Stromal cell of bone marrow (primary cell): ENCODE measurements at regions not wholly inside any gene's neighbourhood (a gene's known extent, or its start where the extent isn't known, plus 50 kb on each side); places are given as distances from the start of the nearest gene placed in this dataset.
"Not testable (repeated sequence)": the region's sequence is repeated elsewhere in the genome, so short reads cannot be mapped to it uniquely, and the experiment has no call there.

Experiments used
- DNase-seq: peaks from one replicate; pipeline ENCODE4 v3.0.0-alpha.2; 2012; ENCODE audit warnings: low read depth

DNA sequence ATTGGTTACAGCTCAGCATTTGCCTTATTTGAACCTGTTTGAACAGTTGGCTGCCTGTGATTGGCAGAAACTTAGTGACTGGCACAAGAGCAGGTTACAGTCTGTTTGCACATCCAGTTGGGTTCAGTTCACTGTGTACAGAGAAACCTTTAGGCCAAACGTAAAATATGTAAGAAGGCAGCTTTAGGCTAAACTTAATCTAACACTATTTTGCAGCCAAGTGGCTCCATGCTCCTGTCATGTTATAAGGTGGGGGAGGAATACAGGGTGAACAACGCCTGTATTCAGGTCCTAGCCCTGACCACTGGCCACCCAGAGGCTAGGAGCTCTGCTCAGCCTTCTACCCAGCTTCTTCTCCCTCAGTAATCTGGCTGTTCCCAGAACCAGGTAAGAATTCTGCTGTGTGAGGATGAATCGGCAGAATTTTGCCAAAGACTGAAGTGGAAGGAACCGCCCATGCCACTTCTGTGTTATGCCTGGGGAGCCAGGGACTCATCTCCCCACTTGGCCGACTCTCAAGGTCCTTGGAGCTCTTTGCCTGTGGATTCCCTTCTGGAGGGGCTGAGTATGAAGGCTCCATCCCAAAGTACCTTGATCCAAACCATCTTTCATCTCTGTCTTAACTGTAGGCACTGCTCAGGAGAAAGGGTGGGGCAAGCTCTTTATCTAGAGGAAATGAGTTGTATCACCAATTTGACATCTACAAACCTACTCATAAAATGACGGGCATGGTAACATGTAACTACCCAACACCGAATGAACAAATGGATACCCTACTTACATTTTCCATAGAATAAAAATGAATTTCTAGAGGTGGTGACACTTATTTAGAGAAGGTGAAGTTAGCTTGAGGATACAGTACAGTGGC is 164.4 kb upstream of the NAMPT start:
- DNase-seq, result no peak

DNA sequence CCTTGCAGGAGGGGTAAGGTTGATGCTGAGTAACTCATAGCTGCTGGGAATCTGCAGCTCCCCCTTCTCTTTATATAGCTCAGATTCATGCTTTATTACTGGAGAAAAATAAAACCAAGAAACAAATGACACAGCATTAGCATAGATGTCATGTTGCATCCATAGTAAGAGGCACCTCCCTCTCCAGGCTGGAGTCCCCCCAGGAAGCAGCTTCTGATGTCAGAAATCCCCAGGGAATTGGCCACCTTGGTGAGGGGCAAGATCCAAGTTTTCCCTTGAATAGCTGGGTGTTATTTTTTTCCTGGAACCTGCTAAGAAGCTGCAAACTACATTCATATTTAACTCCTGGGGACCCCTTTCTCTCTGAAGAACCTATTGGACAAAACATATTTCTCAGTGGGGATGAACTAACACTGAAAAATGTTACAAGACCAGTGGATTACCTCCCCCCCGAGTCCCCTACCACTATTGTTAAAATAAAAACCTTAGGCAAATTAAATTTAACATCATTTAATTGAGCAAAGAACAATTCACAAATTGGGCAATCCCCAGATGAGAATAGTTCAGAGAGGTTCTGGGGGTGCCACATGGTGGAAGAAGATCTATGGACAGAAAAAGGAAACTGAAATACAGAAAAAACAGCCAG is 163.7 kb upstream of the NAMPT start:
- no peak for DNase-seq

DNA sequence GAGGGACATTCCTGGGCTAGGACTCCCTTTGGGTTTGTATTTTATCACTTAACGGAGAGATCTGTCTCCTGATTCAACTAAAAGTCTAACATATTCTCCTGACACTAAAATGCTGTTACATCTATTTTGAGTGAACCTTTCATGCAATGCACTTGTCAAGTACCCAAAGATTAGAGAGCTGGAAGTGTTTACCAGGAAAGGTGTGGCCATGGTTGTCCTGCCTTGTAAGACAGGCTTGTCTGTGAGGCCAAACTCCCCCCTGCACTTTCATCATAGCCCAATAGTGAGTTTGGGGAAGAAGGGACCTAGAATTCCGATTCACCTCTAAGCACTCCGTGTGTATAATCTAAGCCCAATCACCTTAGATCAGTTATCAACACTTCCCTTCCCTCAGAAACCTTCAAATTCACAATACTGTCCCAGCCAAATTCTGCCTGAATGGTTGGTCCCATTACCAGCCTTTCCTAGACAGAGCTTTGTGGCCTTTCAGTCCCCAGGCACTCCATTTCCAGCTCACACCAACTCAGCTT is 162.6 kb upstream of the NAMPT start:
- DNase-seq, result no peak

DNA sequence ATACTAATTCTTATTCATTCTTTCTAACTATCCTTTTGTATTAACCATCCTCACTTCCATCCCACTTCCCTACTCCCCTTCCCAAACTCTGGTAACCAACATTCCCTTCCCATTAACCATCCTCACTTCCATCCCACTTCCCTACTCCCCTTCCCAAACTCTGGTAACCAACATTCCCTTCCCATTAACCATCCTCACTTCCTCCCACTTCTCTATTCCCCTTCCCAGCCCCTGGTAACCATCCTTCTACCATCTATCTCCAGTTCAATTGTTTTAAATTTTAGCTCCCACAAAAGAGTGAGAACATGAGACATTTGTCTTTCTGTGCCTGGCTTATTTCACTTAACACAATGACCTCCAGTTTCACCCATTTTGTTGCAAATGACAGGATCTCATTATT is 160.6 kb upstream of the NAMPT start:
- not testable (repeated sequence) for DNase-seq

DNA sequence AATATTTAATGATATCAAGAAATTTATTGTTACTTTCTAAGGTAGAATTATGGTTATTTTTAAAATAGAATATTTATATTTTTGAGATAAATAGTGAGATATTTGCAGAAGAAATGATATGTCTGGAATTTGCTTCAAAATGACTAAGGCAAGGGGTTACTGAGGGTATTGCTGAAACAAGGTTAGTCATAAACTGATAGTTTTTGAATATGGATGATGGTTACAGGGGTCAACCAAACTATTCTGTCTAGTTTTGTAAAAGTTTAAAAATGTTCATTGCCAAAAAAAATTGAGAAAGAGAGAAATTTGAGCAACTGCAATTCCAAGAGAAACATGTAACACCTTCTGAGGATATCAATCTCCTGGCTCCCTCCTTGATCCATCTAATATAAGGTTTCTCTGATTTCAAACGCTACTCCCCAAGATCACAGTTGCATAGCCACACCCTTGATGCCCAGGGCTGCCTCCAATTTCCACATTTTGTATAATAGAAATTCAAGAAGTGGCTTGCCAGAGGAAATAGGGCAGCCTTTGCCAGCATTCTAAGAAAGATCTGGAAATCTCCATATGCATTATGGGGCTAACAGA is 159.4 kb upstream of the NAMPT start:
- DNase-seq, result no peak

DNA sequence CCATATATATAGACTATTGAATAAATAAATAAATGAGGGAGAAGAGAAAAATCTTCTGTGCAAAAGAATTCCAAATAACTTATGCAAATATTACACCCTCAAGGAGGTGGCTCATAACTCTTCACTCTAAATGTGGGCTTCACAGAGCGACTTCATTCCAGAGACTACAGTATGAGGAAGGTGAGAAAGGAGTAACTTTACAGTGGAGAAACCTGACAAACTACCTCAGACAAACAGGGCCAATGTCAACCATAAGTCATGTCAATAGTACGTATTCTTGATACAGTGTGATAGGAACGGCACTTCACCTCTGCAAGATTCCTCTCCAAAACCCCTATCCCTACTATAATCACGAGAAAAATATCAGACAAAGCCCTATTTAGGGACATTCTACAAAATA is 158.4 kb upstream of the NAMPT start:
- DNase-seq, result no peak

DNA sequence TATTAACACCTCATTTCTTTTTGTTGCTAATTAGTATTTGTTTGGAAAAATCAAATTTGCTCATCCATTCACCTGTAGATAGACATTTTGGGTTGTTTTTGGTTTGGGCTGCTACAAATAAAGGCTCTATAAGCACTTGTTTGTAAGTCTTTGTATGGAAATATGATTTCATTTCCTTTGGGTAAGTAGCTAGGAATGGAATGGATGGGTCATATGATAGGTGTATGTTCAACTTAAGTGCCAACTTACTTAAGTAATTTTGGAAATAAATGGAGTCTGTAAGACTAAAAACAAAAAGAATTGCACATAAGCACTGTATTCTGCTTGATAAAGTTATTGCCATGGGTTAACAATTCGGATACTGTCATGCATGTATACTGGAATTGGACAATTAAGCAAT is 157.7 kb upstream of the NAMPT start:
- no peak for DNase-seq

DNA sequence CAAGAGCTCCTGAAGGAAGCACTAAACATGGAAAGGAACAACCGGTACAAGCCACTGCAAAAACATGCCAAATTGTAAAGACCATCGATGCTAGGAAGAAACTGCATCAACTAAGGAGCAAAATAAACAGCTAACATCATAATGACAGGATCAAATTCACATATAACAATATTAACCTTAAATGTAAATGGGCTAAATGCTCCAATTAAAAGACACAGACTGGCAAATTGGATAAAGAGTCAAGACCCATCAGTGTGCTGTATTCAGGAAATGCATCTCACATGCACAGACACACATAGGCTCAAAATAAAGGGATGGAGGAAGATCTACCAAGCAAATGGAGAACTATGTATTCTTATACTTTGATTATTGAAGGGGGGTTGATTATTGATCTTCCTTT is 156.6 kb upstream of the NAMPT start:
- not testable (repeated sequence) for DNase-seq

DNA sequence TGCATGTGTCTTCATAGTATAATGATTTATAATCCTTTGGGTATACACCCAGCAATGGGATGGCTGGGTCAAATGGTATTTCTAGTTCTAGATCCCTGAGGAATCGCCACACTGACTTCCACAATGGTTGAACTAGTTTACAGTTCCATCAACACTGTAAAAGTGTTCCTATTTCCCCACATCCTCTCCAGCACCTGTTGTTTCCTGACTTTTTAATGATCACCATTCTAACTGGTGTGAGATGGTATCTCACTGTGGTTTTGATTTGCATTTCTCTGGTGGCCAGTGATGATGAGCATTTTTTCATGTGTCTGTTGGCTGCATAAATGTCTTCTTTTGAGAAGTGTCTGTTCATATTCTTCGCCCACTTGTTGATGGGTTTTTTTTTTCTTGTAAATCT is 152.2 kb upstream of the NAMPT start:
- DNase-seq, result not testable (repeated sequence)

DNA sequence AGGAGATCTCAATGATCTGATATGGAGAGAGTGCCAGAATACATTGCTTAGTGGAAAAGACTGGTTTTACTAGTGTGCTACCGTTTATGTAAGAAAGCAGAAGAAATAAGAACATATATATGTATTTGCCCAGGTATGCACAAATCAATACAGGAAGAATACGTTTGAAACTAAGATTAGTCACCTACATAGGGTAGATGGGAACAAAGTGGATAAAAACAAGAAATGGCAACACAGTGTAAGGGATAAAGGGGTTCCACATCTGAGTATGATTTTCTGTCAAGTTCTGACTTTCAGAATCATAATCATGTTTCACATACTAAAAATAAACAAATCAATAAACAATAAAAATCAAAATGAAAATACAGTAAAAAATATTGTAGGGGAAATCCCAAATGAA is 148.6 kb upstream of the NAMPT start:
- no peak for DNase-seq

DNA sequence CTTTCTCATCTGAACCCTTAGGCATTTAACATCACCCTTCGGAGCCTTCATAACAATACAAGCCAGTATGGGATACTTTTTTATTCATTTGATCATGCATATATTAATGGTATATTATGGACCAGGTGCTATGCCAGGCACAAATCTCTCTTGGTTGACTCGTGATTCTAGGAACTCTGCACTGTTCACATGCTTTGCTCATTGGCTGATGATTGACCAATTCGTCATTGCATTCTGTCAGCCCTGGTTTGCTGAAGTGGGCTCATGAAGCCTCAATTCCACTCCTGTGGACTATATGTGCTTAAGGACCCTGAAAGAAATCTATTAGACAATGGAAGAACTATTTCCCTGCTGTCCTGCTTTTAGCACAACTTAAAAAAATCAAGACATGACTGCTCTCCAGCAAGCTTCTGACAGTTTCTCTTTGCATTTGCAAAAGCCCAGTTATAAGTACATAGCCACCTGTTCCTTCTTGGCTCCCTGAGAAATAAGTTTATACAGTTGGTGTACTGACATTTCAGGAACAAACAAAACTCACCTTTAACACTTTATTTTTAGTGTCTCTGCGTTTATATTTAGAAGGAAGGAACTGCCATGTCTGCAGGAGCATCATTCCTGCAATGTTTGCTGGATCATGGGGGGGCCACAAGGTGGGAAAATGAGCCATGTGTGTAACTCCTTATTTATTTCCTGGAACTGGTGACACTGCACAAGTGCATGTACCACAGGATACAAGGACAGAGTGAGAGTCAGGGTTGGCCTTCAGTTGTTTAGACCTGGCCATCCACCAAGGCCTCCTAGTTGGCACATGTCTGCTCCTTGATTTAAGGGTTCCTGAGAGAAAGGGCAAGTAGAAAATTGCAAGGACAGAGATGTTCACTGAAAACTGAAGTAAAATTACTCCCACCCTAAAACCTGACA is 146.0 kb upstream of the NAMPT start:
- DNase-seq, result no peak

DNA sequence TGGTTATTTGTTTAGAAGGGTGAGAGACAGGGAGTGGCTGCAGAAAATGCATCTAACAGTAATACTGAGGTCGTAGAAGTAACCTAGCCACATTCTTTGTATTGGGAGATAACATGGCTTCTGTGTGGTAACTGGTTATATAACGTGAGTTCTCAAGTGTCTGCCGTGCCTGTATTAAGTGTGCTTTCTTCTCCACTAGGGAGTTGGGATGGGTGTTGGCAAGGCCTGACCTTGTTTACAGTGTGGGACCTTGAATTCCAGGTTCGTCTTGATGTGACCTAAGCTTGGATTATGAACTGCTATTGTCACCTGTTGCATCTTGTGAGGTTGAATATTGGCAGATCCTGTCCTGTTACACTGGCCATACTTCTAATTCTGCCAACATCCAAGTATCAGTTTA is 145.3 kb upstream of the NAMPT start:
- DNase-seq, result no peak

DNA sequence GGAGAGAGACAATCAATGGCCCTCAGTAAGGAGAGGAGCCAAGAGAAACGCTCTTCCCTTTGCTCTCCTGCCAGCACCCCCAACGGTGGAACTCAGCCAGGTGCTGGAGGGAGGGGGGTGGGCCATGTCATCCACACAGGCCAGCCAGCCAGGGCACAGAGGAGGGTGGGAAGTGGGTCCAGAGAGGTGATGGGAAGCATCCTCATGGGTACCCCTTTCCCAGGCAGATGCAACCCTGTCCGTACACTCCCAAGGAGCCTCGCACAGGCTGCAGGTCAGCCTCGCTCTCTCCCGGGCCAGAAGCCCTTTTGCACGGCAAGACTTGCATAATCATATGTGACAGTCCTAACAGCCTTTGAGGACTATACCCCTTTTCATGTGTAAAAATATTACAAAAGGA is 142.0 kb upstream of the NAMPT start:
- no peak for DNase-seq

DNA sequence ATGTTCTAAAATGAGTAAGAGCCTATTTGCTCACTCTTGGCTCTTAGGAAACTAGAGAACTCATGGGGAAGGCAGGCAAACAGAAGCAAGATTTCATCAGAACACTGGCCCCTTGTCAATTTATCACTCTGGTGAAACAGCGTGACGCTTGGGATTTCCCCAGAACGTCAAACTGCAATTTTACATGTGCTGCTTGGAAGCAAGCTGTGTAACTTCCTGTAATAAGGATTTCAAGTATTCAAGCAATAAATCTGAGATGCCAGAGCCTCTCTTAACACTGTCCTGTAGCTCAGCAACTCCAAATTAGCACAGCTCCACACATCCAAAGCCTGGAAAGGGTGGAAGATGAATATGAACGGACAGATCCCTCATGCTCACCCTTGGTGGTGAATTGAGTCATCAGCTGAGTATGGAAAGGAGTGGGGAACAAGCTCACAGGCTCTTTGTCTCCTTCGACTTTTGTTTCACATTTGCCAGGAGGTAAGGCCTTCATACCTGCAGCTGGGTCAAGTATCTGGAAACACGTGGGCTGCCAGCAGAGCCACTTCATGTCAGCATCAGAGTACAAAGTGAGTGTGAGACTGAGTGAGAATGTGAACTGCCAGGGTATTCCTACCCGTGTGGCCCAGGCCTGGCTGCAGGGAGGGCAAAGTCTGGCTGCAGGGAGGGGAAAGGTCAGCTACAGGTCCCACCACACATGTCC is 140.4 kb upstream of the NAMPT start:
- peak; percentile 99 for DNase-seq

DNA sequence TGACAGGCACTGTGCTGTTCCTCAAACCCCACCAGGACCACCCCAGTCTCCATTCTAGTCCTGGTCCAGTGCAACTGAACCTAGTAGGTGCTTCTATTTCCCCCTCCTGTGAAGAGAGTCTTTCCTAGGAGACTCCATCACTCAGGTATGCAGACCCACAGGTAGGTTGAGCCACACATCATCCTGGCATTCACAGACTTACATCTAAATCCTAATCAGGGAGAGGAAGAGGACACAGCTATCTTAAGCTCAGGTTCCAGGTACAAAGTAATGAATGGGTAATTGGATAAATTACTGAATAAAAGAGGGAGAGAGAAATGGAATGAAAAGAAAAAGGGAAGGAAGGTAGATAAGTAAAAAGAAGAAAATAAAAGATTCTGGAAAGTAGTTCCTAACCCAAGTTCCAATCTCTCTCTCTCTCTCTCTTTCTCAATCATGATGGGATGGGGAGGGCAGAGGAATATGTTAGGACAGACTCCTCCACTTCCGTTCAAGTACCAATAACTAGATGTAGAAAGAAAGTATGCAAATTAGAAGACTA is 139.8 kb upstream of the NAMPT start:
- no peak for DNase-seq

DNA sequence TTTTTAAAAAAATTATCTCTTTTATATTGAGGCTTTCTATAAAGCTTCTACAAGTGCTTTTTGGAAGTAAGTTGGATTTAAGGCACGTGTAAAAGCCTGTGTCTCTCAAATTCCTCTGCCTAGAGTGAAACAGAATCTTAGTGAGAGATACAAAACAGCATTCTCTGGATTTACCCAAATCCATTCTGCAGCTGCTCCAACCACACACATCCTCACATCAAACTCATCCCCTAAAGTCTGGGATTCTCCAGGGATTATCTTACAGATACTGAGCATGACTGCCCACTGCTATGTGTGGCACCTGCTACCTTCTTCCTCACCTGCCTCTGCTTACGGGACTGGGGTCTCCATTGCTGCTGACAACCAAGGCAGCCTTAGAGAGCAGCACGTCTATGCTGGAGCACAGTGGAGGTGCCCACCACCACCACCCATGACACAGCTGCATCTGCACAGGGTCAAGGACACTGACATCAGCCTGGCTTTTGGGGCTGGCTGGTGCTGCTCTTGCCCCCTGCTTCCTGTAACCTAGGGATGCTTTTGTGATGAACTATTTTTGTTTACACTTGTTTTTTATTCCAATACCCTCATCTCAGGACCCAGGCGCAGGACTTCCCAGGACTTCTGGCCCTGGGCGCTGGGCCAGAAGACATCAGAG is 139.2 kb upstream of the NAMPT start:
- DNase-seq, result no peak

DNA sequence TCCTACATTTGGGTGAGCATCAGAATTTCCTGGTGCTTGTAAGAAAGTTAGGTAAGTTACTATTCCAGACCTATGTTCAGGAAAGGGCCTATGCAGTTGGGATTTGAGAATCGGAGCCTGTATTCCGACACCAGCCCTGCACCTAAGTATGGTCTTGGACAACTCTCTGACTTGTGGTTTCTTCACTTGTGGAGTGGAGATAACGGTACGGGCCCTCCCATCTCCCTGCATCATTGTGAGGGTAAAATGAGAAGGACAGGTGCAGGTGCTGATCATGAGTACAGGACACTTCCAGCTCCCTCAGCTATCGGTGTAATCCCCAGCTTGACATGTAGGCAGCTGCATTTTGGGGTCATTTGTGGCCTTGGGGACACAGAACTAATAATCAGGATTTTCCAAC is 138.3 kb upstream of the NAMPT start:
- DNase-seq, result no peak

DNA sequence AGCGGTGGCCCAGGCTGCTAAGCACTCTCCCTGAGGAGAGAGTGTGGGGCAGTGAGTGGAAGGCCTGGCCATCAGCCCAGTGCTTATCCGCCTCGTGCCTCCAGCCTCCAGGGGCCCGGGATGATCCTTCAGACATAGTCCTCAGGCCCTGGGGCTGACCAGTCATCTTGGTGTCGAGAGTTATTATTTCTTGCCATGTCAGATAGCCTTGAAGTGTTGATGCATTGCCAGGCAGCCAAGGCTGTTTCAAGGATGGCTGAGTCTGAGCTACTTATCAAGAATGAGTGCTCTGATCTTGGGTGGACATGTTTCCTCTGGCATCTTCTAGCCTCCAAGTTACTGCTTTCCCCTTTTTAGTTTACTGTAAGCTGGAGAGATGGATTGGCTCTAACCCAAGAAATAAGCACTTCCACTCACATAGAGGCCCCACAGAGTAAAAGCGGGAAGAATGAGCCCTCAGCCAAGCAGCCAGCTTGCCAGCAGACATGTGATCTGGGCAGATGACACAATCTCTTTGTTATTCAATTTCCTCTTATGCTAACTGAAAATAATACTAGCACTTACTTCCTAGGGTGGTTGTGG is 136.5 kb upstream of the NAMPT start:
- DNase-seq, result peak; percentile 95

DNA sequence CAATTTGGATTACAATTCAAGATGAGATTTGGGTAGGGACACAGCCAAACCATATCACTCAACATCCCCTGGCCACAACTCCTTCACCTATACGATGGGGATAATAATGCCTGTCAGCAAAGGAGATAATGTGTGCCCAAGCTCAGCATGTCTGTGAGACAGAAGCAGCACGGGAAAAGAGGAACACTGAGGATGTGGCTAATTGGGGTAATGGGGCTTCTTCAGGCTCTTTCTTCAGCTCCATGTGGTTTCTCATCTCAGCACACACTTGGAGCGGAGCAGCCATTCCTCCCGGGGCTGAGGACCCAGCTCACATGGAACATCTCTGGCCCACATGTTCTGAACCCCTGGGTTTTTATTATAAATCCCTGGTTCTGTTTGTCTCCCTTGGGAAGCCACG is 136.0 kb upstream of the NAMPT start:
- DNase-seq, result no peak

DNA sequence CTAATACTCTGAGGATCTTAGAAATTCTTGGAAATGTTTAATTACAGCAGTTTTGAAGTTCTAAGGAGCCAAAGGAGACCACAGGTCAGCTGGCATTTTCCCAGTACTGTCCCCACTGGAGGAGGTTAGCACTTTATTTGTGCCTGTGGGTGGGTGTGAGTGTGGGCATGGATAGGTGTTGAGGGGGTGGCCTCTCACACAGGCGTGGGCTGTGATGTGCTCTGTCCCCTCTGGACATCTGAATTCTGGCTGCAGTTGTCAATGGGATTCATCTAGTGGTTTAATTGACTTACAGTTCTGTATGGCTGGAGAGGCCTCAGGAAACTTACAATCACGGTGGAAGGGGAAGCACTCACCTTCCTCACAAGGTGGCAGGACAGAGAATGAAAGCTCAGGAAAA is 135.4 kb upstream of the NAMPT start:
- DNase-seq, result no peak
